ENCODE measurements at regions not wholly inside any gene's neighbourhood (a gene's known extent, or its start where the extent isn't known, plus 50 kb on each side); places are given as distances from the start of the nearest gene placed in this dataset.
A peak's percentile ranks its signal among the peaks of the same experiment; 100 is the strongest.
"Not testable (repeated sequence)": the region's sequence is repeated elsewhere in the genome, so short reads cannot be mapped to it uniquely, and the experiment has no call there.

- not testable (repeated sequence) for H3K27me3 ChIP-seq, H3K9me3 ChIP-seq, H3K36me3 ChIP-seq, H3K4me1 ChIP-seq, H3K4me3 ChIP-seq, H3K27ac ChIP-seq
- peak; percentile 65 to 80 (median 74) for TF ChIP-seq CTCF (IDR thresholded peaks at IDR 0.05)
- WGBS, 4 donors = 40 to 47% (median 43%) methylated on average over 15 to 17 of the region's 17 CpGs
- ATAC-seq = peak in 2 of 4 donors; percentile 13 to 30
- peak in 4 of 5 donors; percentile 29 to 74 (median 39) for DNase-seq
- intact Hi-C loops (cut with DNase I) = loop anchor here in 8 of 10 donors (5.0 to 10.0 kb wide), 5 partner anchors 101 to 491 kb away; no protein-coding TSS in a partner anchor
Measured at GRCh38 chr3:156043832-156044633, 76.3 kb upstream of the KCNAB1 start.

GRCh38 chr3:156044634-156044975, 75.8 kb upstream of the KCNAB1 start:
- Histone ChIP-seq H3K4me3 (no peak overlapping the region), H3K27me3 (no peaks in the 10 kb centered on the region), H3K36me3 (no peaks in the 10 kb centered on the region), H3K27ac (no peak overlapping the region), H3K9me3 (no peaks in the 10 kb centered on the region), H3K4me1 (no peaks in the 10 kb centered on the region)
- TF ChIP-seq POLR2A (IDR thresholded peaks at IDR 0.05) (no peak), CTCF (IDR thresholded peaks at IDR 0.05) (no peak)
- ATAC-seq (peak in 1 of 4 donors; percentile 31), DNase-seq (no peak)
- intact Hi-C loops (cut with DNase I) = loop anchor here in 8 of 10 donors (5.0 to 10.0 kb wide), 5 partner anchors 100 to 490 kb away; no protein-coding TSS in a partner anchor
- 94 to 99% (median 96%) methylated on average over 9 to 13 of the region's 13 CpGs for WGBS, 4 donors

GRCh38 chr3:156048483-156048882, 71.9 kb upstream of the KCNAB1 start:
- not testable (repeated sequence) for H3K4me1 ChIP-seq, H3K27ac ChIP-seq, H3K27me3 ChIP-seq, DNase-seq, H3K36me3 ChIP-seq, H3K9me3 ChIP-seq, H3K4me3 ChIP-seq, ATAC-seq
- intact Hi-C loops (cut with DNase I) = loop anchor here in 7 of 10 donors (10.0 kb wide), 3 partner anchors 96 to 486 kb away; no protein-coding TSS in a partner anchor
- 93 to 94% (median 93%) methylated on average over 3 of the region's 3 CpGs for WGBS, 4 donors

GRCh38 chr3:156050918-156051317, 69.5 kb upstream of the KCNAB1 start:
- H3K4me3 ChIP-seq = no peak overlapping the region
- no peak for TF ChIP-seq CTCF (IDR thresholded peaks at IDR 0.05)
- no peak for TF ChIP-seq POLR2A (IDR thresholded peaks at IDR 0.05)
- ATAC-seq (no peak), DNase-seq (no peak)
- WGBS, 4 donors = 92 to 96% (median 94%) methylated on average over 1 of the region's 1 CpG
- no peaks in the 10 kb centered on the region for H3K36me3 ChIP-seq
- intact Hi-C loops (cut with DNase I) = no loop called here
- H3K9me3 ChIP-seq = no peaks in the 10 kb centered on the region
- H3K27me3 ChIP-seq = no peaks in the 10 kb centered on the region
- H3K27ac ChIP-seq = no peak overlapping the region
- no peaks in the 10 kb centered on the region for H3K4me1 ChIP-seq

Measured in heart left ventricle (tissue), 16 donors.